Activated CD4-positive, alpha-beta T cell treated with anti-CD3 and anti-CD28 coated beads, Interleukin-2, amount 10 ng/mL, durations not matched to agents 24 days and 14 days (primary cell): ENCODE measurements at regions not wholly inside any gene's neighbourhood (a gene's known extent, or its start where the extent isn't known, plus 50 kb on each side); places are given as distances from the start of the nearest gene placed in this dataset.
"Not testable (repeated sequence)": the region's sequence is repeated elsewhere in the genome, so short reads cannot be mapped to it uniquely, and the experiment has no call there.

Experiments
- DNase-seq: peaks from one replicate; pipeline ENCODE4 v3.0.0; 2022
- H3K27ac Mint-ChIP-seq: one replicate; pipeline ENCODE4 v1.8.0; 2022; ENCODE audit warnings: mild to moderate bottlenecking, mixed read lengths
- H3K27me3 Mint-ChIP-seq: one replicate; pipeline ENCODE4 v1.8.0; 2022; ENCODE audit warnings: mixed read lengths
- H3K36me3 Mint-ChIP-seq: one replicate; pipeline ENCODE4 v1.8.0; 2022; ENCODE audit warnings: low read depth, mild to moderate bottlenecking, mixed read lengths
- H3K4me1 Mint-ChIP-seq: one replicate; pipeline ENCODE4 v1.8.0; 2021; ENCODE audit warnings: mixed read lengths
- H3K4me3 Mint-ChIP-seq: one replicate; pipeline ENCODE4 v1.8.0; 2022; ENCODE audit warnings: mild to moderate bottlenecking, moderate library complexity, mixed read lengths
- H3K9me3 Mint-ChIP-seq: one replicate; pipeline ENCODE4 v1.8.0; 2021; ENCODE audit warnings: mixed read lengths
- intact Hi-C: fragments of 100-400 bp; cut with micrococcal nuclease; formaldehyde crosslinking; loops from one replicate; pipeline ENCODE4 v1.15.1; 2023

- Mint-ChIP-seq H3K27me3 (no peaks in the 10 kb centered on the region), H3K36me3 (no peaks in the 10 kb centered on the region), H3K4me1 (no peaks in the 10 kb centered on the region), H3K9me3 (no peaks in the 10 kb centered on the region), H3K4me3 (no peak overlapping the region), H3K27ac (no peak overlapping the region)
- no peak for DNase-seq
- intact Hi-C loops: no loop called here
Measured at GRCh38 chr6:74891349-74891831, 314.5 kb downstream of the COL12A1 start.

- H3K4me3 Mint-ChIP-seq: no peak overlapping the region
- no peaks in the 10 kb centered on the region for H3K4me1 Mint-ChIP-seq
- intact Hi-C loops: no loop called here
- H3K27me3 Mint-ChIP-seq: no peaks in the 10 kb centered on the region
- DNase-seq: no peak
- no peaks in the 10 kb centered on the region for H3K9me3 Mint-ChIP-seq
- H3K36me3 Mint-ChIP-seq: no peaks in the 10 kb centered on the region
- no peak overlapping the region for H3K27ac Mint-ChIP-seq
Measured at GRCh38 chr6:74889635-74890034, 316.2 kb downstream of the COL12A1 start.

GRCh38 chr6:74888741-74889140, 317.1 kb downstream of the COL12A1 start:
- H3K4me1 Mint-ChIP-seq, DNase-seq, H3K4me3 Mint-ChIP-seq, H3K9me3 Mint-ChIP-seq, intact Hi-C loops, H3K27me3 Mint-ChIP-seq, H3K27ac Mint-ChIP-seq, H3K36me3 Mint-ChIP-seq: not testable (repeated sequence)

GRCh38 chr6:74879976-74880375, 325.9 kb downstream of the COL12A1 start:
- H3K9me3 Mint-ChIP-seq: peaks cover 4% of the 10 kb centered on the region
- no peaks in the 10 kb centered on the region for H3K36me3 Mint-ChIP-seq
- no peak overlapping the region for H3K27ac Mint-ChIP-seq
- DNase-seq: no peak
- intact Hi-C loops: no loop called here
- H3K4me1 Mint-ChIP-seq: no peaks in the 10 kb centered on the region
- H3K4me3 Mint-ChIP-seq: no peak overlapping the region
- H3K27me3 Mint-ChIP-seq: no peaks in the 10 kb centered on the region

GRCh38 chr6:74879234-74879633, 326.6 kb downstream of the COL12A1 start:
- intact Hi-C loops: no loop called here
- no peak for DNase-seq
- Mint-ChIP-seq H3K4me3 (no peak overlapping the region), H3K27me3 (no peaks in the 10 kb centered on the region), H3K27ac (no peak overlapping the region), H3K9me3 (peaks cover 4% of the 10 kb centered on the region), H3K36me3 (no peaks in the 10 kb centered on the region), H3K4me1 (no peaks in the 10 kb centered on the region)

- intact Hi-C loops: no loop called here
- H3K4me3 Mint-ChIP-seq: no peak overlapping the region
- H3K9me3 Mint-ChIP-seq: peaks cover 3% of the 10 kb centered on the region
Measured at GRCh38 chr6:74875193-74875592, 330.7 kb downstream of the COL12A1 start.

GRCh38 chr6:74872754-74873476, 332.9 kb downstream of the COL12A1 start:
- Mint-ChIP-seq H3K36me3 (no peaks in the 10 kb centered on the region), H3K27me3 (no peaks in the 10 kb centered on the region), H3K4me3 (no peak overlapping the region), H3K4me1 (no peaks in the 10 kb centered on the region), H3K9me3 (no peaks in the 10 kb centered on the region), H3K27ac (no peak overlapping the region)
- no peak for DNase-seq
- intact Hi-C loops: no loop called here

More at GRCh38 chr6:74875193-74875592, 330.7 kb downstream of the COL12A1 start:
- DNase-seq: no peak
- Mint-ChIP-seq H3K27me3 (no peaks in the 10 kb centered on the region), H3K36me3 (no peaks in the 10 kb centered on the region), H3K4me1 (no peaks in the 10 kb centered on the region), H3K27ac (no peak overlapping the region)

GRCh38 chr6:74871757-74872156, 334.1 kb downstream of the COL12A1 start:
- no peaks in the 10 kb centered on the region for H3K36me3 Mint-ChIP-seq

GRCh38 chr6:74870403-74870802, 335.4 kb downstream of the COL12A1 start:
- Mint-ChIP-seq H3K4me1 (no peaks in the 10 kb centered on the region), H3K36me3 (no peaks in the 10 kb centered on the region), H3K27me3 (no peaks in the 10 kb centered on the region), H3K9me3 (no peaks in the 10 kb centered on the region), H3K27ac (no peak overlapping the region), H3K4me3 (no peak overlapping the region)
- intact Hi-C loops: no loop called here
- no peak for DNase-seq

More at GRCh38 chr6:74871757-74872156, 334.1 kb downstream of the COL12A1 start:
- Mint-ChIP-seq H3K4me1 (no peaks in the 10 kb centered on the region), H3K4me3 (no peak overlapping the region), H3K9me3 (no peaks in the 10 kb centered on the region), H3K27ac (no peak overlapping the region), H3K27me3 (no peaks in the 10 kb centered on the region)
- intact Hi-C loops: no loop called here
- DNase-seq: no peak

- Mint-ChIP-seq H3K9me3 (no peaks in the 10 kb centered on the region), H3K4me3 (no peak overlapping the region), H3K36me3 (no peaks in the 10 kb centered on the region), H3K27me3 (no peaks in the 10 kb centered on the region), H3K4me1 (no peaks in the 10 kb centered on the region), H3K27ac (no peak overlapping the region)
- intact Hi-C loops: no loop called here
- no peak for DNase-seq
Measured at GRCh38 chr6:74867291-74867690, 338.6 kb downstream of the COL12A1 start.

GRCh38 chr6:74863968-74864367, 341.9 kb downstream of the COL12A1 start:
- H3K27ac Mint-ChIP-seq: no peak overlapping the region
- no peaks in the 10 kb centered on the region for H3K27me3 Mint-ChIP-seq
- intact Hi-C loops: no loop called here
- H3K36me3 Mint-ChIP-seq: no peaks in the 10 kb centered on the region
- DNase-seq: no peak
- H3K4me1 Mint-ChIP-seq: no peaks in the 10 kb centered on the region
- H3K9me3 Mint-ChIP-seq: no peaks in the 10 kb centered on the region
- H3K4me3 Mint-ChIP-seq: no peak overlapping the region

- Mint-ChIP-seq H3K4me3 (no peak overlapping the region), H3K27me3 (no peaks in the 10 kb centered on the region), H3K27ac (no peak overlapping the region), H3K4me1 (no peaks in the 10 kb centered on the region), H3K36me3 (no peaks in the 10 kb centered on the region), H3K9me3 (no peaks in the 10 kb centered on the region)
- intact Hi-C loops: no loop called here
- no peak for DNase-seq
Measured at GRCh38 chr6:74860456-74860855, 345.4 kb downstream of the COL12A1 start.

GRCh38 chr6:74857157-74857556, 348.7 kb downstream of the COL12A1 start:
- H3K4me3 Mint-ChIP-seq: no peak overlapping the region
- no peaks in the 10 kb centered on the region for H3K27me3 Mint-ChIP-seq
- no peaks in the 10 kb centered on the region for H3K36me3 Mint-ChIP-seq
- no peak for DNase-seq
- no peak overlapping the region for H3K27ac Mint-ChIP-seq
- no peaks in the 10 kb centered on the region for H3K4me1 Mint-ChIP-seq
- intact Hi-C loops: no loop called here
- H3K9me3 Mint-ChIP-seq: no peaks in the 10 kb centered on the region

- Mint-ChIP-seq H3K9me3 (no peaks in the 10 kb centered on the region), H3K4me3 (no peak overlapping the region), H3K36me3 (no peaks in the 10 kb centered on the region), H3K27me3 (no peaks in the 10 kb centered on the region), H3K27ac (no peak overlapping the region), H3K4me1 (no peaks in the 10 kb centered on the region)
- intact Hi-C loops: no loop called here
- no peak for DNase-seq
Measured at GRCh38 chr6:74853991-74854390, 351.9 kb downstream of the COL12A1 start.

- Mint-ChIP-seq H3K9me3 (no peaks in the 10 kb centered on the region), H3K27me3 (no peaks in the 10 kb centered on the region), H3K4me1 (no peaks in the 10 kb centered on the region), H3K4me3 (no peak overlapping the region), H3K36me3 (no peaks in the 10 kb centered on the region), H3K27ac (no peak overlapping the region)
- intact Hi-C loops: no loop called here
- DNase-seq: no peak
Measured at GRCh38 chr6:74851596-74851995, 354.3 kb downstream of the COL12A1 start.
